CD4-positive, alpha-beta T cell treated with Interleukin-17A for 4 hours (primary cell): ENCODE measurements at regions not wholly inside any gene's neighbourhood (a gene's known extent, or its start where the extent isn't known, plus 50 kb on each side); places are given as distances from the start of the nearest gene placed in this dataset.
"Not testable (repeated sequence)": the region's sequence is repeated elsewhere in the genome, so short reads cannot be mapped to it uniquely, and the experiment has no call there.

Experiments
- DNase-seq: peaks from one replicate; pipeline ENCODE4 v3.0.0-alpha.2; 2020; ENCODE audit warnings: mixed read lengths

DNA sequence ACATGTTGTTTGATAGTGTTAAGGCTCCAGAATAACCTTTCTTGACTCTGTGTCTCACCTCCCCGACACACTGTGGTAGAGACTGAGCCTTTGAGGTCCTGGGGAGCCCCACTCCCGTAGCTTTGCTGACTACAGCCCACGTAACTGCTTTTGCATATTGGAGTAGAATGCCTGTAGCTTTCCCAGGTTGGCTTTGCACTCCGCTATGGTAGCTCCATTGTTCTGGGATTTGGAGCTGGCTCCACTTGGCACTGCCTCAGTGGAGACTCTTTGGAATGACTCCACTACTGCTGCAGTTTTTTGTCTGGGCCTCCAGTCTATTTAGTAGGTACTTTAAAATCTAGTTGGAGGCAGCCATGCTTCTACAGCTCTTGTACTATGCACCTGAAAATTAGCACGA is 56.2 kb upstream of the ANXA1 start:
- no peak for DNase-seq

DNA sequence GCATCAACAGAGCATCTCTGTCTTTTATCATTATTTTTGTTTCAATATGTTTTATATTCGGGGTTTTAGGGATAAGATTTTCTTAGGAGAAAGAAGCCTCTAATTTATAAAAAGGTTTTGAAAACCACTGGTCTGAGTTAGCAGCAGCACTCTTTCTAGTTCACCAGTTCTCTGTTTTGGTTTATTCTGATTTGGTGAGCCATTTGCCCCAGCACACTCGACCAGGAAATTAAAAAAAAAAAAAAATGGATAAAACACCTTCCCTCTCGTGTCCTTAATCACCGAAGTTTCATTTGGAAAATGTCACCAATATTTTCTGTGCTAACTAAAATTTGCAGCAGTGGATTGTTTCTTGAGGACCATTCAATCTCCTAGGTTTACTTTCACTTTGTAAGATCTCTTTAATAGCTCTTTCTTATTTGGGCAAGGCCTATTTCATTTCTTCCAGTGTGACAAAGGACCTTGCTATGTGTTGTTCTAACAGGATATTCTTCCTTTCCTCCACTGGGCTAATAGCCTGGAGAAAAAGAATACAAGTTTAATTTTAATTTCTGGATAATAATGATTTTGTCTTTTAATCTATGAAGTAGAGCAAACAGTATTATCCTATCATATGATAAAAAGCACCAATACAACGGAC is 57.8 kb upstream of the ANXA1 start:
- no peak for DNase-seq

DNA sequence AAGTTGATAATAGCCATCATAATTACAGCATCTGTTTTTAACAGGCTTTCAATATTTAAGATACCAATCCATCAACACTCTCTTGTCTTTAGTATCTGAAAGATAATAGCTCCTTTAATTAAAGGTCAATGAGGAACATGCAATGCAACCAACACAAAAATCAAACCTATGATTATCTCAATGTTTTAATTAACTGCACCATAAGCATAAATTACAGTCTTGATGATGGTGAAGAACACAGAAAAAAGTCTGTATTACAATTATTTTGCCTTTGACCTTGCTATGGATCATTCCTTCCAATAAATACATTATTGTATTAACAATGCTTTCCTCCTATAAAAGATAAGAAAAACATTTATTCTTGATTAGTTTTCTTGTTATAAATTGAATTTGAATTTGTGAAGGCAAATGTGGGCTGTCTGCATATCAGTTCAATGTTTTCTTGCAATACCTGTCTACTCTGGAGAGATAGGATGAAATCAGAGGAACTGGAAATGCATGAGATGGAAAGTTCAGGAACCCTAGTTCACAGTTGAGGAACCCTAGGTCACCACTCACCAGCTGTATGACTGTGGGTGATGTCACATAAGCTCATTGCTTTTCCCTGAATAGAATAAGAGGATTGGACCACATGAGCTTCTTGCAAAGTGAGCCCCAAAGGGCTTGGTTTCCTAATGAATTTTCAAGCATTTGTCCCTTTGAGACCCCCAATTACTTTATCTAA is 58.5 kb upstream of the ANXA1 start:
- DNase-seq = no peak

DNA sequence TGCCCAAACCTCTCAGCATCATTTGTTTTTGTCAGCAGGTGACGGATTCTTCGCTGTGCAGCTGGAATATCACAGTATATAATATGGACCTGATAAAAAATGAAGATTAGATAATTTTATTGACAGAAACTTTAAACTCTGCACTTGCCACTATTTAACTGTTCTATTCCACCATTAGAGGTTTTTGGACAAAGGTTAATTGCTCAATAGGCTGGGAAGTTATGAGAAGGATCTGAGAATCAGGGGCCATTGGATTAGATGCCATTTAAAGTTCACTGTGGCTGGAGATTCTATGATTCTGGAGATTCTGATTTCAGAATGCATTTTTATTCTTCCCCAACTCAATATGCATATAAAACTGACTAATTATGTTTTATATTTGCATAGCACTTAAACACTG is 59.8 kb upstream of the ANXA1 start:
- no peak for DNase-seq

DNA sequence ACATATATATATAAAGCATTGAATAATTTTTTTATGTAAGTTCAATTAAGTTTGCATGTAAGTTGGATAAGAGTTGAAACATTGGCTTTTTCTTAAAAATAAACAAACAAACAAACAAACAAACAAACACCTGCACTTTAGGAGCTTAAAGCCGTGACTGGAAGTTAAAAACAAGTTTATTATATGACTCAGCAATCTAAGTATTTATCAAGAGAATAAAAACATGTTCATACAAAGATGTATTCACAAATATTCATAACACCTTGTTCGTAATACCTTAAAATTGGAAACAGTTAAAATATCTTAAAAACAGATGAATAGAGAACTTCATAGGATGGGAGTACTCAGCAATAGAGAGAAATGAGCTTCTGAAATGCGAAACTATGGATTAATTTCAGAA is 61.5 kb upstream of the ANXA1 start:
- DNase-seq = no peak

DNA sequence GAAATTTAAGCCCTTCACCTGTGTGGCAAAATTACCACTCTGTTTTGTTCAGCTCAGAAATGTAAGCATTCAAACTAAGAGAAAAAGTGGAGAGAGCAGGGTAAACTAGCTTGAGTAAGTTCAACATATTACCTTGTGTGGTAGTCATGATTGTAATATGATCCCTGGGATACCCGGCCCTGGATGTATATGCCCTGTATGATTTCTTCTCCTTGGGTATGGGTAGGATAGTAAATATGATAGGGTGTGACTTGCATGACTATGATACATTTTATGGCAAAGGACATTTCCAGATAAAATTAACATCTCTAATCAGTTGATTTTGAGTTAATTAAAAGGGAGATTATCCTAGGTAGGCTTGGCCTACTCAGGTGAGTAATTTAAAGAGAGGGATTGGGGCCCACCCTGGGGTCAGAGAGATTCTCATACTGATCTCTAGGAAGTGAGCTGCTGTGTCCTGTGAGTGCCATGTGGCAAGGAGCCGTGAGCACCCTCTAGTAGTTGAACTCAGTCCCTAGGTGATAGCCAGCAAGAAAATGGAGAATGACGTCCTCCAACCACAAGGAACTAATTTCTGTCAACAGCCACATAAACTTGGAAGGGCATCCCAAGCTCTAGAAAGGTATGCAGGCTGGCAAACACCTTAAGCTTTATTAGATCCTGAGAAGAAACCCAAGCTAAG is 62.2 kb upstream of the ANXA1 start:
- DNase-seq = no peak

DNA sequence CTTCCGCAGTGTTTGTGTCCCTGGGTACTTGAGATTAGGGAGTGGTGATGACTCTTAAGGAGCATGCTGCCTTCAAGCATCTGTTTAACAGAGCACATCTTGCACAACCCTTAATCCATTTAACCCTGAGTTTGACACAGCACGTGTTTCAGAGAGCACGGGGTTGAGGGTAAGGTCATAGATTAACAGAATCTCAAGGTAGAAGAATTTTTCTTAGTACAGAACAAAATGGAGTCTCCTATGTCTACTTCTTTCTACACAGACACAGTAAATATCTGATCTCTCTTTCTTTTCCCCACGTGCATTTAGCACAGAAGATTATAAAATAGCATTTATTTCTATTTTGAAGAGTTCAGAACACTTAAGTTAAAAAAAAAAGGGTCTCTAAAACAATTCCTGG is 63.8 kb upstream of the ANXA1 start:
- not testable (repeated sequence) for DNase-seq

DNA sequence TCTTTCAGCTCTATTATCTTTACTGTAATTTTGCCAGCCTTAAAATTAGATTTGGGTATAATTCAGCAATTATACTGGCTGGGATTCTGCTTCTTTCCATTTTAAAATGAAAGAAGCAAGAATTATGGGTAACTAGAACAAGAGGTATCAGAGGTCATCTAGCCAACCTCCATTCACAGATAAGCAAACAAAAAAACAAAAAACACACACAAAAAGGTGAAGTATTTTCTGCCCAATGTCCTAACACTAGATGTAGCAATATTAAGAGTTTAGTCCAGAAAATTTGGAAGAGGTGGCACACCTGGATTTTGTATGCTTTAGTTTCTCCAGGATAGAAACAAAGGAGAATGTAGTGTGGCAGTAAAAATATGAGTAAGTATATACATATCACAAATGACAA is 68.1 kb upstream of the ANXA1 start:
- no peak for DNase-seq

DNA sequence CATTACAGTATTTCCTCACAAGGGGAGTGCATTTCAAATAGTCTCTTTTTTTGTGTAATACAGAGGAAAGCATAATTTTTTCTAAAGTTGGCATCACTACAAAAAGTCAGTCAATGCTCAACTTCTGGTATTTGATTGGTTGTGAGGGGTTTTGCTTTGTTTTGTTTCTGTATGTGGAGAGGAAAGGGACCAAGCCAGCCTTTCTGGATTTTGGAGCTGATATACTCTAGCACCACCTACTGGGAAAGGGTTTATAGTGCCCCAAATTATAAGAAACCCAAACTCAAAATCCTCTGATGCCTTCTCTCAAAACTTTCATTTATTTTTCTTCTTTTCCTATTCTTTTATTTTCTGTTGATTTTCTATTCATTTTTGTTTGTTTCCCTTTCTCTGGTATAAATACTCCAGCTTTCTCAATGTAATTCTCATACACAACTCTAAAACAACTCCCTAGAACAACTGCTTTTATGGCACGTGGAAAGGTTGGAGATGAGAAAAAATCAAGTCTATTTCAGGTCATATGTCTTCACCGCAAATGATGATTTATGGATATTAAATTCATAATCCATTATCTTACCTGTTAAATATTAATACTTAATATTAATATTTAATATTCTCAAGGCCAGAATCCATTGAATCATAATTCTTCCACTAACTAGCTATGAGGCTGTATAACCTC is 69.5 kb upstream of the ANXA1 start:
- DNase-seq = peak; percentile 7

DNA sequence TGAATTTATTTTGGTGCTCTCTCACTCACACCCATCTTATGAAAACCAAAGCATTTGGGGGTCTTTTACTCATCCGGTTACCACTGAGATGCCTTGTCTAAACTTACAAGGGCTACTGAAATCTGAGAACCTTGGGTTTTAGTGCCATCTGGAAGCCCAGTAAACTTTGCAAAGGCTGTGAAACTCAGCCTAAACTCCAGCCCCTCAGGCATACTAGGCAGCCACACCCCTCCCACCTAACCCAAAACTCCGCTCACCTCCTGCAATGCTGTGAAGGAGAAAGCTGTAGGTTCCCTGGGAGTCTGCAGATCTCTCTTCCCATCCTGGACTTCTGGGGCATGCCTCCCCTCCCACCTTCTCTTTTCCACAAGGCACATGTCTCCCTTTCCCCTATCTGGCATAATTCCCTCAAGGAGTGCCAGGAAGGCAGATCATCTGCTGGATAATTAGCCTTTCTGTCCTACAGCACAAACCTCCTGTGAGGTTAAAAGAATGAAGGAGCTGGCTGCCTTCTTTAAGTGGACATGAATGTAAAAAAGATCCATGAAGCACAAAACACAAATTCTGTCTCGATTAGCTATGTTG is 71.5 kb upstream of the ANXA1 start:
- DNase-seq = no peak

DNA sequence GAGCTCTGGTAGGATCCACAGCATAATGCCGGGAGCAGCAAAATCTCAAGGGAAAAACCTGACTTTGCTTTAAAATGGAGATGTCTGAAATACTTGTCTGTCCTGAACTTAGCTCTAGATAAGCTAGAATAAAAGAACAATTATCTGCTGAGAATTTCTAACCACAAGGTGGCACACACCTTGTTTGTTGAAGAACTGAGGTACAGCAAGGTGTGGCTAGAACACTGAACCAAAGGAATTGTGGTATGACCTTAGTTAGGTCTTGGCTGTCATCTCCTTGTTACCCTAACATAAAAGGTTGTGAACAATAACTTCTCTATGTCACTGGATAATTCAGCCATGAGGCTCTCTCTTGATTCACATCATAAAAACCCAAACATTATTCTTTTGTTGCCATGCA is 72.3 kb upstream of the ANXA1 start:
- no peak for DNase-seq

DNA sequence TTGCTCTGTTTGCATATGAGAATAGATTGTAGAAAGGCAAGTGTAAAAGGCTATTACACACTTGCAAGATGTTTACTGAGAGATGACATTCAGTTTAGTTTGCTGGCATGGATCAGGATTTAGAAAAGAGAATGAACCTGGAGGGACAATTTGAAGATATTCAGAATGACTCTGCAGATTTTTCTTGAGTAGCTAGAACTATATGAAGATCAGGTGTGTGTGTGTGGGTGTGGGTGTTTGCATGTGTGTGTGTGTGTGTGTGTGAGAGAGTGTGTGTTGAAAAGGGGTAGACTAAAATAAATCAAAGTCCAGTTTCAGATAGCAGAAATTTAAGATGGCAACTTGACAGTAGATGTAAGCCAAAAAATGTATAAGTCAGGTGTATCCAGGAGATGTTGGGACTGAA is 74.0 kb upstream of the ANXA1 start:
- DNase-seq = no peak

DNA sequence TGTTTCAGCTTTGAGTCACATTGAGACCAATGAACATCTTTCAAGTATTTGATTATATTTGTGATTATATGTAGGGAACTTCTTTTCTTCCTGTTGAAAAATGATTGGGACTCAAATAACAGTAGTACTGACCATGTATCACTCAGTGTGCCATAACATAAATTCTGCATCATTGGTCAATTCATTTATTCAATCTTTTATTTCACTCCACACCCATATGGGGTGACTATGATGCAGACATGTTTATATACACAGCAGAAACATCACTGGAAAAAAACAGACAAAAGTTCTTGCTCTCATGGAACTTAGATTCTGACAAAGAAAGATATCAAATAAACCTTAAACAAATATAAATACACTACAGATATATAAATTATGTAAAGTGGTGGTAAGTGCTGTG is 74.7 kb upstream of the ANXA1 start:
- DNase-seq = no peak

DNA sequence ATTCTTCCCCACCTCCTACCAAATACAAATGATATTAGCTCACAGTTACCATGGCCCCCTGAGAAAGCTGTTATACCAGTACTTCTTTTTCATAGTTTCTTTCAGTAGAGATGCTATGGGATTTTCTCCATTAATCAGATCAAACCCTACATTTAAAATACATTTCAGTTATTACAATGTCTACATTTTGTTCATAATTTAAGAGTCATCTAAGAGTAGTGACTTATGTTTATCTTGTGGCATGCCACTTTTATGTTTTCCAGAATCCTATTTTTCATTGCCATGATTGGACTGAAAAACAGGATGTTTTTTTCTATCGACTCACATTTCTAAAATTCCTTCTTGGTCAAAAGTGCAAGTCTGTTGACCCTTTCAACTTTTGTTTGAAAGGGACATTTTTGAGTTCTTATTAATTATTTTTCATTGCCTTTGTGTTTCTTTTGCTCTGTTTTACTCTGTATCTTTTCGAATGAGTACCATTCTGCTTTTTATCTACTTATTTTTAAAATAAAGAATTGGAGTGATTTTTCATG is 77.4 kb upstream of the ANXA1 start:
- no peak for DNase-seq

DNA sequence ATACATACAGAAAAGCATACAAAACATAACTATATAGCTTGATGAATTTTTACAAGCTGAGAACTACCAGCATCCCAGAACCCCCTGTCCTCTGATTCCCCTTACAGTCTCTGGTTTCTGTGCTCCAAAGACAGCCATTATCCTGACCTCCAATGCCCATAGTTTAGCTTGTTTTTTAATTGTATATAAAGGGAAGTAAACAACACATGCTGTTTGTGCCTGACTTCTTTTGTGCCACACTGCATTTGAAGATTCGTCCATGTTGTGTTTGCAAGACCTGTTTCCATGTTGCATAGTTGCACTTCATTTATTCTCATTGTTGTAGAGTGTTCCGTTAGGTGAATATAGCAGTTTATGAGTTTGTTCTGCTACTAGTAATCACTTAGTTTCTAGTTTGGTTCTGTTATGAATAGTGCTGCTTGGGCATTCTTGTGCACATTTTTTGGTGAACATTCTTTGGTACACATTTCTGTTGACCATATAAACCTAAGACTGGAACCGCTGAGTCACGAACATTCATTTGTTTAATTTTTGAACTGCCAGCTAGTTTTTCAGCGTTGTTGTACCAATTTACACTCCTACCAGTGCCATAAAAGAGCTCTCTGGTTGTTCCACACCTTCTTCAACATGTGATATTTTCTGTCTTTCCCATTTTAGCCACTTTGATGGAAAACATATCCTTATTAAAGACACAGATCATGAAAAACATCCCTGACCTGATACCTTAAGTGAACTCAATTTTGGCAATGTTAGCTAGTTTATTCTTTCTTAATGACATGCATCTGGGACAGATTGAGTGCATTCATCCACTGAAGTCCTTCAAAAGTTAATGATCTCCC is 78.1 kb upstream of the ANXA1 start:
- DNase-seq = no peak

DNA sequence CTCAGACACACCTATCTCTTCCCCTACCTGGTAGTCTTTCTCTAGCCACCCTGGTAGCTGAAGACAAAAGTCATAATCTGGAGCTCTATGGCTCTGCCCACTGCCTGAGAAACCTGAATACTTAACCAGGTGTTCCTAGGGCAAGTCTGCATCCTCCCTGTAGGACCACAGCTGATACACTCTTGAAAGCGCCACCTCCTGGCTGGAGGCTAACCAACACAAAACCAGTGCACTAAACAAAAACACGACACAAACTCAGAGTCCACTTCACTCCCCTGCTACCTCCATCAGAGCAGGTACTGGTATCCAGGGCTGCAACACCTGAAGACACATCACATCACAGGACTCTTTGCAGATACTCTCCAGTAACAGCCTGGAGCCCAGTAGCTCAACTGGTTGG is 84.6 kb upstream of the ANXA1 start:
- DNase-seq = no peak

DNA sequence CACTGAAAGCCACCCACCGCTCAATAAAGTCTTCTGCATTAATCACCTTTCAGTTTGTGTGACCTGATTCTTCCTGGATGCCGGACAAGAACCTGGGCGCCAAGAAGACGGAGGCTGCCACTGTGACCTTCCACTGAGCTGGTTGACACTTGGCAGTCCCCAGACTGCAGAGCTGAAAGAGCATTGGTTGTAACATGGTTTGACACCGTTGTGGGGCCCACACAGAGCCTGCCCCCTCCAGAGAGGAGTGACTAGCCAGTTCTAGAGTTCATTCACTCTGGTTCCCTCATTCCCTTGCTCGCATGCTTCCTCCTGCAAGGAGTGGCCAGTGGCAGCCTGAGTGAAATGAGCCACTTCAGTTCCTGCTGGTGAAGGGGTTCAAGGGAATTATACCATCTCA is 86.2 kb upstream of the ANXA1 start:
- DNase-seq = no peak

DNA sequence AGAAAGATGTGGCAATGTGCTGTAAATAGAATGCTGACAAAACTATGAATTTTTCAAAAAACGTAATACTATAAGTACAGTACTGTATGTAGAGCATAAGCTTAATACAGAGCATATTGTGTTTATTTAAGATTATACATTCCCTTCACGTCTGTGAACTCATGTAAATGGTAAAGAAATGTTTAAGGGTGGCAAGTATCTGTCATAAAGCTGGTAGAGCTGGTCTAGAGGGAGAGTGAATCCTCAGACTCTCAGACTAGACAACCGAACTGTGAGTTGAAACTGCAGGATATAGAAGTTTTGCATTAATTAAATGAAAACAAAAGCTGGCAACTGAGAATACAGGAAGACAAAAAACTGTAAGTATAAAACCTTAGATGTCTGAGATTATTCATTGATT is 87.3 kb upstream of the ANXA1 start:
- DNase-seq = no peak

DNA sequence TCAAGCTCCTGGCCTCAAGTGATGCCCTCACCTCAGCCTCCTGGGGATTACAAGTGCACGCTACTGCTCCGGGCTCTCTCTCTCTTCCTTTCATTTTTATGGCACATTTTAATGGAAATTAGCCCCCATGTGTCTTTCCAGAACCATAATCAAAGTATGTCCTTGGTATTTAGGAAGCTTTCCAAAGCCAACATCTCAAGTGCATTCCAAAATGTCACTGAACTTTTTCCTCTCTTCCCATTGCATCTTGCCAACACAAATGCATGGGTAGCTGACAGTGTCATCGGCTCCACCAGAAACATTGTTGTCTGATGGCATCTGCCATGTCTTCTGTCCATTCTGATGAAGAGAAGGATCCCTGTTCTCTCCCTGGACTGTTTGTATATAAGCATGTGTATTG is 90.5 kb upstream of the ANXA1 start:
- DNase-seq = no peak

DNA sequence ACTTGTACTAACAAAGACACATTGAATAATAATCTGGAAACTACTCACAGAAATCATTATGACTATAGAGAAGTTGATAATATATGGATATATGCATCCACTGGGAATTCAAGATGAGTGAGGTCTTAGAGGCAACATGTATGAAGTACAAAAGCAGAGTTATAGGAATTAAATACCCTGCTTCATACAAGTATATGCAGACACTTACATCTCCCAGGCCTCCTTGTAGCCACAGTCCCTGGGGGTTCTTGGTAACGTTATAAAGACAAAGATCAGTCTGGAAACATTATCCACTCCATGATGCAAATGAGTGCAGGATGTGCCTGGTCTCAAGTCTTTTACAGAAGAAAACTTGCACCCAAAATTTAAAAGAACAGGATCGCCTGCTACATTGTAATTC is 92.4 kb upstream of the ANXA1 start:
- DNase-seq = no peak

DNA sequence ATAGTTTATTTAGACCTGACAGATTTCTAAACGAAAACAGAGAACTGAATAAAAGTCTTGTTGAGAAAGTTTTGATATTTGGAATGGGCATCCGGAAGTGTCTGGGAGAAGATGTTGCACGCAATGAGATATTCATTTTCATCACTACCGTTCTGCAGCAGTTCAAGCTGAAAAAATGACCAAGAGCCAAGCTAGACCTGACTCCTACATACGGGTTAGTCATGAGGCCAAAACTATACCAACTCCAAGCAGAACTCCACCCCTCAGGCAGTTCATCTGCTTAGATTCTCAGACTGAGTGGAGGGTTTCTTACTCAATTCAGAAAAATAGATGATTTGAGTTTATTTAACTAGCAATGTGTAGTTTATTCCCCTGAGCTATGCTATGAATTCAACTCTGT is 95.4 kb upstream of the ANXA1 start:
- no peak for DNase-seq

DNA sequence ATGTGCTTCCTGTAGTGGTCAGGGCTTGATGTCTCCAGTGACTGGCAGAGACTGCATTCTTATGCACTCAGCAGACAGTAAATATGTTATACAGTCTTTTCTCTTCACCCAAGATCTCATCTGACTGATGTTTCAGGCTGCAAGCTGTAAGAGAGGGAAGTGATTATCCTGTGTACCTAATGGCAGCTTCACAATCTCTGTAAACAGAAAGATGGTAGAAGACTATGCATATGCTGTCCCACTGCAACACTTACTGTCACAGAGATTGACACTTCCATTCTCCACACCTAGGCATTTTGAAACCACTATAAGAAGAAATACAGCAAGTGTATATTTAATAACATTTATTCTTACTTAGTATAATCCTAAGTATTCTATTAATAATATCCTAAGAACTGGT is 97.6 kb upstream of the ANXA1 start:
- DNase-seq = no peak
